MCF 10A (cell line): ENCODE measurements at regions not wholly inside any gene's neighbourhood (a gene's known extent, or its start where the extent isn't known, plus 50 kb on each side); places are given as distances from the start of the nearest gene placed in this dataset.

ENCODE experiments used
- BruUV-seq: library from RNA; stranded (reverse); fragments of 400-500 nt; replicated peaks from 2 replicates; lab custom pipeline; 2021; lab: Mats Ljungman, UMichigan
- CTCF ChIA-PET: fragments of 300-600 bp; sonication (Branson Sonifier 250); formaldehyde crosslinking; extraction: SDS; loops from one replicate; lab custom pipeline; 2021; ENCODE audit warnings: antibody characterized with exemption, inconsistent platforms; lab: Yijun Ruan, JAX
- POLR2A ChIA-PET: fragments of 300-600, 350-650 bp; sonication (Branson Sonifier 250); formaldehyde crosslinking; extraction: SDS; loops from one replicate; lab custom pipeline; 2020; ENCODE audit warnings: antibody characterized with exemption, inconsistent platforms; lab: Yijun Ruan, JAX
- DNase-seq: peaks from one replicate; pipeline ENCODE4 v3.0.0-alpha.2; 2018; ENCODE audit not compliant: unreplicated experiment
- H3K27ac Mint-ChIP-seq: one replicate; pipeline ENCODE4 v1.8.0; 2022; ENCODE audit warnings: mild to moderate bottlenecking, low read depth, mixed read lengths; ENCODE audit not compliant: unreplicated experiment
- H3K27me3 Mint-ChIP-seq: one replicate; pipeline ENCODE4 v1.8.0; 2022; ENCODE audit warnings: mixed read lengths; ENCODE audit not compliant: insufficient read depth, unreplicated experiment
- H3K36me3 Mint-ChIP-seq: one replicate; pipeline ENCODE4 v1.8.0; 2022; ENCODE audit warnings: mild to moderate bottlenecking, moderate library complexity, mixed read lengths; ENCODE audit not compliant: insufficient read depth, unreplicated experiment
- H3K4me1 Mint-ChIP-seq: one replicate; pipeline ENCODE4 v1.8.0; 2022; ENCODE audit warnings: mixed read lengths; ENCODE audit not compliant: insufficient read depth, unreplicated experiment
- H3K4me3 Mint-ChIP-seq: one replicate; pipeline ENCODE4 v1.8.0; 2022; ENCODE audit warnings: mild to moderate bottlenecking, moderate library complexity, mixed read lengths; ENCODE audit not compliant: unreplicated experiment
- H3K9me3 Mint-ChIP-seq: one replicate; pipeline ENCODE4 v1.8.0; 2022; ENCODE audit warnings: mixed read lengths; ENCODE audit not compliant: unreplicated experiment
- intact Hi-C: fragments of 100-400 bp; cut with micrococcal nuclease; formaldehyde crosslinking; loops from 2 replicates; pipeline ENCODE4 v1.14.1; 2022
- TF ChIP-seq, protein P1 (sequence below): fragments of 200-600 bp; IDR thresholded peaks from one replicate; pipeline ENCODE4 v1.8.0; 2022; ENCODE audit warnings: antibody characterized with exemption, mild to moderate bottlenecking; ENCODE audit not compliant: unreplicated experiment

DNA sequence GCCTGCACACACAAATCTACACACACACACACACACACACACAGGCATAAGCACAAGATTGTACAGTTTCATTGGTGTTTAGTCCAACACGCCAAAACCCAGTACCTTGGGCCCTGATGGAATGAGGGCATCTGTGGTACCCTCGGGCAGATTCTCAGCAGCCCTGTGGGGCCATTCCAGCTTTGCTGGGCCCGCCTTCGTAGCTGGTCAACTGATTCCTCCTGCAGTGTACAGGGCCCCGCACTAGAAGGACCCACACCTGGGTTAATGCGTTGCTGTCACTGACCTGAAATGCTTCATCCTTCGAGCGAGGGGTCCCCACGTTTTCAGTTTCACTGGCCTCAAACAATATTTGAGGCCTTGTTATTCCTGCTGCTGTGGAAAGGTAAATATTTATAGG is 731.2 kb downstream of the BRD1 start:
- intact Hi-C loops, result no loop called here
- no TSS peak for BruUV-seq
- DNase-seq, result no peak
- H3K36me3 Mint-ChIP-seq, result no peaks in the 10 kb centered on the region
- H3K4me3 Mint-ChIP-seq, result no peak overlapping the region
- no peaks in the 10 kb centered on the region for H3K4me1 Mint-ChIP-seq
- no peak overlapping the region for H3K27ac Mint-ChIP-seq
- CTCF ChIA-PET, result no interaction called here
- no peaks in the 10 kb centered on the region for H3K27me3 Mint-ChIP-seq
- POLR2A ChIA-PET, result no interaction called here
- peaks cover 25% of the 10 kb centered on the region for H3K9me3 Mint-ChIP-seq
- TF ChIP-seq, protein P1, sequence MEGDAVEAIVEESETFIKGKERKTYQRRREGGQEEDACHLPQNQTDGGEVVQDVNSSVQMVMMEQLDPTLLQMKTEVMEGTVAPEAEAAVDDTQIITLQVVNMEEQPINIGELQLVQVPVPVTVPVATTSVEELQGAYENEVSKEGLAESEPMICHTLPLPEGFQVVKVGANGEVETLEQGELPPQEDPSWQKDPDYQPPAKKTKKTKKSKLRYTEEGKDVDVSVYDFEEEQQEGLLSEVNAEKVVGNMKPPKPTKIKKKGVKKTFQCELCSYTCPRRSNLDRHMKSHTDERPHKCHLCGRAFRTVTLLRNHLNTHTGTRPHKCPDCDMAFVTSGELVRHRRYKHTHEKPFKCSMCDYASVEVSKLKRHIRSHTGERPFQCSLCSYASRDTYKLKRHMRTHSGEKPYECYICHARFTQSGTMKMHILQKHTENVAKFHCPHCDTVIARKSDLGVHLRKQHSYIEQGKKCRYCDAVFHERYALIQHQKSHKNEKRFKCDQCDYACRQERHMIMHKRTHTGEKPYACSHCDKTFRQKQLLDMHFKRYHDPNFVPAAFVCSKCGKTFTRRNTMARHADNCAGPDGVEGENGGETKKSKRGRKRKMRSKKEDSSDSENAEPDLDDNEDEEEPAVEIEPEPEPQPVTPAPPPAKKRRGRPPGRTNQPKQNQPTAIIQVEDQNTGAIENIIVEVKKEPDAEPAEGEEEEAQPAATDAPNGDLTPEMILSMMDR, result no peak

DNA sequence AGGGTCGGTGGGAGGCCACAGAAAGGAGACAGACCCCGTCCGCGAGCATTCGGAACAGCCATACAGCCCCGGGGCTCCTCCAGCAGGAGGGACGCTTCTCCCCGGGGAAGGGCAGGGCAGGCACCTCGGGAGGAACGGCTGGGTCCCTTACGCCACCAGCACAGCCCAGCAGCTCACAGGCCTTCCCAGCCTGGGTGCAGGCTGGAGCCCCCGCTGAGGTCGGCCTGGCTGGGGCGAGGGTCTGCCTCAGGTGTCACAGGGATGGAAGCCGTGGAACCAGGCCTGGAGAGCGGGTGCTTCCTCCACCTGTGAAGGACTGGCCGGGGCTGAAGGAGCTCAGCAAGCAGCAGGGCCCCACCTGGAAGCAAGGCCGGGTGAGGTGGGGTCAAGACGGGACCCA is 732.3 kb downstream of the BRD1 start:
- BruUV-seq, result no TSS peak
- TF ChIP-seq, protein P1, result no peak
- POLR2A ChIA-PET, result no interaction called here
- intact Hi-C loops, result no loop called here
- H3K4me3 Mint-ChIP-seq, result no peak overlapping the region
- H3K9me3 Mint-ChIP-seq, result peaks cover 33% of the 10 kb centered on the region
- no peak overlapping the region for H3K27ac Mint-ChIP-seq
- no peaks in the 10 kb centered on the region for H3K4me1 Mint-ChIP-seq
- no peaks in the 10 kb centered on the region for H3K36me3 Mint-ChIP-seq
- DNase-seq, result no peak
- no peaks in the 10 kb centered on the region for H3K27me3 Mint-ChIP-seq
- CTCF ChIA-PET, result no interaction called here

DNA sequence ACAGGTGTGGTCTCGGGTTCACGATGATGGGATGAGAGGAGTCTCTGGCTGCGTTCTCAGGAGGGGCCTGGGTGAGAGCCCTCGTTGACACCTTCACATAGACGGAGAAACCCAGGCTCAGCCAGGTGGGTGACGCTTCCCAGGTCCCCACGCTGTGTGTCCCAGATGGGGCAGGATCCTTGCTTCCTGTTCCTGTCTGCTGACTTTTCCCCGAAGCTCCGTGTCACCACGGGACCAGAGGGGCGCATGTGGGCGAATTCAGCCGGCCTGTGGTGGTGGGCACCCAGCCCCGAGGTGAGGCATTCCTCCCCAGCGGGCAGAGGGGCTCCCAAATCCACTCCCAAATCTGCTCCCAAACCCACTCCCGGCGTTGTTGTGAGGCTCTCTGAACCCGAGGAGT is 732.8 kb downstream of the BRD1 start:
- Mint-ChIP-seq H3K36me3 (no peaks in the 10 kb centered on the region), H3K9me3 (peaks cover 33% of the 10 kb centered on the region), H3K4me3 (no peak overlapping the region), H3K27ac (no peak overlapping the region), H3K4me1 (no peaks in the 10 kb centered on the region), H3K27me3 (no peaks in the 10 kb centered on the region)
- ChIA-PET POLR2A (no interaction called here), CTCF (interaction anchor here (0.7 kb wide), 1 partner anchor 462 kb away, joined by 3 read pairs; no protein-coding TSS in a partner anchor)
- BruUV-seq, result no TSS peak
- DNase-seq, result no peak
- TF ChIP-seq, protein P1, result no peak
- intact Hi-C loops, result no loop called here

GRCh38 chr22:49094151-49094550 is 733.5 kb downstream of the BRD1 start:
- Mint-ChIP-seq H3K9me3 (peaks cover 33% of the 10 kb centered on the region), H3K4me1 (no peaks in the 10 kb centered on the region), H3K27me3 (no peaks in the 10 kb centered on the region), H3K27ac (no peak overlapping the region), H3K36me3 (no peaks in the 10 kb centered on the region), H3K4me3 (no peak overlapping the region)
- intact Hi-C loops, result no loop called here
- BruUV-seq, result no TSS peak
- TF ChIP-seq, protein P1, result no peak
- ChIA-PET POLR2A (no interaction called here), CTCF (no interaction called here)
- no peak for DNase-seq
